Activated CD8-positive, alpha-beta T cell treated with anti-CD3 and anti-CD28 coated beads for 36 hours (primary cell): ENCODE measurements at regions not wholly inside any gene's neighbourhood (a gene's known extent, or its start where the extent isn't known, plus 50 kb on each side); places are given as distances from the start of the nearest gene placed in this dataset.

Experiments used
- ATAC-seq: fragments of 200-7000 bp; cut with Tn5 transposase; one replicate; pipeline ENCODE4 v1.10.0; 2021; ENCODE audit warnings: mild to moderate bottlenecking, moderate library complexity
- CTCF ChIA-PET: fragments of 350-600 bp; sonication (Branson Sonifier 250); formaldehyde crosslinking; loops from one replicate; lab custom pipeline; 2021; ENCODE audit warnings: antibody characterized with exemption; lab: Charles Lee
- POLR2A ChIA-PET: fragments of 350-600 bp; sonication (Branson Sonifier 250); formaldehyde crosslinking; loops from one replicate; lab custom pipeline; 2021; ENCODE audit warnings: antibody characterized with exemption; lab: Charles Lee
- DNase-seq: peaks from one replicate; pipeline ENCODE4 v3.0.0-alpha.2; 2020
- H3K27ac Mint-ChIP-seq: one replicate; pipeline ENCODE4 v1.8.0; 2021; ENCODE audit warnings: mild to moderate bottlenecking, mixed read lengths
- H3K27me3 Mint-ChIP-seq: one replicate; pipeline ENCODE4 v1.8.0; 2021; ENCODE audit warnings: mixed read lengths
- H3K36me3 Mint-ChIP-seq: one replicate; pipeline ENCODE4 v1.8.0; 2021; ENCODE audit warnings: low read depth, mixed read lengths
- H3K4me1 Mint-ChIP-seq: one replicate; pipeline ENCODE4 v1.8.0; 2021; ENCODE audit warnings: low read depth, mixed read lengths
- H3K4me3 Mint-ChIP-seq: one replicate; pipeline ENCODE4 v1.8.0; 2021; ENCODE audit warnings: mild to moderate bottlenecking, moderate library complexity, mixed read lengths
- H3K9me3 Mint-ChIP-seq: one replicate; pipeline ENCODE4 v1.8.0; 2021; ENCODE audit warnings: mixed read lengths
- intact Hi-C: fragments of 100-400 bp; cut with micrococcal nuclease; formaldehyde crosslinking; loops from one replicate; pipeline ENCODE4 v1.10.0; 2022
- TF ChIP-seq, protein P1 (sequence below): fragments of 200-600 bp; IDR thresholded peaks from one replicate; pipeline ENCODE4 v1.8.0; 2022; ENCODE audit warnings: antibody characterized with exemption, mild to moderate bottlenecking

DNA sequence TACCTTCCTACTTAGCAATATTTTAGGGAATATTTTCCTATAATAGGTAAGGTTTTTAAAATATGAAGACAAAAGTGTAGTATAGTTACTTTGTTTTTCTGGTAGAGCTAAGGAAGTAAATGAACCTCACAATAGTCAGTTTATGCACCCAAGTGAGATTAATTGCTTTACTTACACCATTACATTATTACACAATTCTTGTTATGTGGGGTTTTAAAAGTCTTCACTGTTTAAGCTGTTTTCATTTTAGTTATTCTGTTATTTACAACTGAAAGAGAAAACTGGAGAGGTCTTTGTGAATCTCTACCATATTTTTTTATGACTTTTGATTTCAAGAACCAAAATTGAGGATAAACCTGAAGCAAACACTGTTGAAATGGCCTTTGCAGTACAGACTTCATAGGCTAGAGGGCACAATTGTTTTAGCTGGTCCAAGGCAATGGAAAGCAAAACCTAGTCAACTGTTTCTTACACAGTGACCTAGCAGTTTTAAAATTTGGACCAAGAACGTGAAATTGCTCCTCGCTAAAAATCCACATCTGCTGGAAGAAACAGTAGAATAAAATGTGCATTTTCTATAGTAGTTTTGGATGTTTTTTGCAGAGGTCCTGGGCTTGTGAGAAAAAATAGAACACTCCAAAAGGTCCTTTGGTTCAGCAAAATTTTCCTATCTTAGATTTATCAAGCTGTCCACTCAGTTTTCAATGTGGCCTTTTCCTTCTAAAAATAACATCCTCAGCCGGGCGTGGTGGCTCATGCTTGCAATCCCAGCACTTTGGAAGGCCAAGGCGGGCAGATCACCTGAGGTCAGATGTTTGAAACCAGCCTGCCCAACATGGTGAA is 66.4 kb upstream of the FER start:
- DNase-seq (peak; percentile 31), ATAC-seq (peak; percentile 82)
- TF ChIP-seq, protein P1, sequence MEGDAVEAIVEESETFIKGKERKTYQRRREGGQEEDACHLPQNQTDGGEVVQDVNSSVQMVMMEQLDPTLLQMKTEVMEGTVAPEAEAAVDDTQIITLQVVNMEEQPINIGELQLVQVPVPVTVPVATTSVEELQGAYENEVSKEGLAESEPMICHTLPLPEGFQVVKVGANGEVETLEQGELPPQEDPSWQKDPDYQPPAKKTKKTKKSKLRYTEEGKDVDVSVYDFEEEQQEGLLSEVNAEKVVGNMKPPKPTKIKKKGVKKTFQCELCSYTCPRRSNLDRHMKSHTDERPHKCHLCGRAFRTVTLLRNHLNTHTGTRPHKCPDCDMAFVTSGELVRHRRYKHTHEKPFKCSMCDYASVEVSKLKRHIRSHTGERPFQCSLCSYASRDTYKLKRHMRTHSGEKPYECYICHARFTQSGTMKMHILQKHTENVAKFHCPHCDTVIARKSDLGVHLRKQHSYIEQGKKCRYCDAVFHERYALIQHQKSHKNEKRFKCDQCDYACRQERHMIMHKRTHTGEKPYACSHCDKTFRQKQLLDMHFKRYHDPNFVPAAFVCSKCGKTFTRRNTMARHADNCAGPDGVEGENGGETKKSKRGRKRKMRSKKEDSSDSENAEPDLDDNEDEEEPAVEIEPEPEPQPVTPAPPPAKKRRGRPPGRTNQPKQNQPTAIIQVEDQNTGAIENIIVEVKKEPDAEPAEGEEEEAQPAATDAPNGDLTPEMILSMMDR: peak; percentile 69
- Mint-ChIP-seq H3K36me3 (no peaks in the 10 kb centered on the region), H3K4me1 (no peaks in the 10 kb centered on the region), H3K27ac (no peak overlapping the region), H3K4me3 (no peak overlapping the region), H3K9me3 (no peaks in the 10 kb centered on the region), H3K27me3 (peaks cover 2% of the 10 kb centered on the region)
- ChIA-PET CTCF (interaction anchor here (0.8 to 1.7 kb wide), 8 partner anchors 11 to 1007 kb away, joined by 3 to 6 read pairs (median 4); no protein-coding TSS in a partner anchor), POLR2A (no interaction called here)
- intact Hi-C loops: no loop called here

DNA sequence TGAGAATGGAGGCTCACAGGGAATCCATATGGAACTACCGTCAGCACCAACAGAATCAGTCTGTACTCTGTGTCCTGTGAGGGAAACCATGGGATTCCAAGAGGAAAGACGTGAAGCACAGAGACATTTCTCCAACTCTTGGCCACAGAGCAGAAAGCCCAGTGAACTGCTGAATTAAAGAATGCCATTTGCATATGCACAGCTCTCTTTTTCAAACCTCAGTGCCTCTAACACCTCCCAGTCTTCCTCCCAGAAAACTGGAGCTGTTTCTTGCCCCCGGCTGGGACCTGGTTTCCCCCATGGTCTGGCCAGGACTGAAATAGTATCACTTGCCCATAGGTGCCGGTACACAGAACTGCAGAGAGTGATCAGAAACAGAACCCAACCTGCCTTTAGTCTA is 69.6 kb upstream of the FER start:
- H3K4me1 Mint-ChIP-seq: no peaks in the 10 kb centered on the region
- TF ChIP-seq, protein P1: no peak
- no peak overlapping the region for H3K27ac Mint-ChIP-seq
- ChIA-PET POLR2A (no interaction called here), CTCF (interaction anchor here (0.8 kb wide), 1 partner anchor 16 kb away, joined by 3 read pairs; no protein-coding TSS in a partner anchor)
- no peak overlapping the region for H3K4me3 Mint-ChIP-seq
- peaks cover 12% of the 10 kb centered on the region for H3K27me3 Mint-ChIP-seq
- H3K9me3 Mint-ChIP-seq: no peaks in the 10 kb centered on the region
- no peak for ATAC-seq
- DNase-seq: no peak
- H3K36me3 Mint-ChIP-seq: no peaks in the 10 kb centered on the region
- intact Hi-C loops: no loop called here

DNA sequence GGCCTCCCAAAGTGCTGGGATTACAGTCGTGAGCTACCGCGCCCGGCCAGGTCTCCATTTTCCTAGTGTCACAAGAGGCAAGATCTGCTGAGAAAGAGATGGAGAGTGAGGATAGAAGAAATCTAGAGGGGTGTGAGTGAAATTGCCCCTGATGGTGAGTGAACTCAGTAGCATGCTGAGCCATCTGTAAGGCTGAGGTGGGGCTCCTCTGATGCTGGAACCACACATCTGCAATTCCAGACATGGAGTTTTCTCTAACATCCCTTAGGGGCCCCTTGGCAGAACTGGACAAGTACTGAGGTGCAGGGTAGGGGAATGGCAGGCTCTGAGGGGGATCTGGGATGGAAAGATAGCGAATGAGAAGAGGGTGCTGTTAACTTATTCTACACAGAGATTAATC is 72.0 kb upstream of the FER start:
- ATAC-seq (no peak), DNase-seq (no peak)
- Mint-ChIP-seq H3K4me3 (no peak overlapping the region), H3K27me3 (peaks cover 12% of the 10 kb centered on the region), H3K36me3 (no peaks in the 10 kb centered on the region), H3K27ac (no peak overlapping the region), H3K9me3 (no peaks in the 10 kb centered on the region), H3K4me1 (no peaks in the 10 kb centered on the region)
- TF ChIP-seq, protein P1: no peak
- intact Hi-C loops: no loop called here
- POLR2A ChIA-PET: interaction anchor here (0.7 kb wide), 1 partner anchor 307 kb away, joined by 3 read pairs; no protein-coding TSS in a partner anchor
- CTCF ChIA-PET: no interaction called here

DNA sequence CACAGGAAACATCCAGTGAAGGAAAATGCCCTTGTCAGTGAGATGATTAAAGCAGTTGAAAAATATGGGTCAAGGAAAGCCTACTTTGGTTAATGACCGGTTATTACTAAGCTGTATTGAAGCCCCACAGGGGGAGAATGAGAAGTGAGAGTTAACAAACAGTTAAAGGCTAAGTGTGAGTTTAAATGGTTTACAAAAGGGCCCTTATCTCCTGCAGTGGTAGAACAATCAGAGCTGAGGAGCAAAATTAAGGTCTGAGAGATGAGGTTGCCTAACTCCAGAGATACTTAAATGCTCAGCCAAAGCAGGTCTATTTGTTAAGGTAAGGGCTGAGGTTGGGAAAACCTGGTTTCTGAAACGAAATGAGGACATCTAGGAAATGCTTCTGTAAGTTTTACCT is 75.1 kb upstream of the FER start:
- H3K27ac Mint-ChIP-seq: no peak overlapping the region
- POLR2A ChIA-PET: no interaction called here
- no peak for DNase-seq
- H3K36me3 Mint-ChIP-seq: no peaks in the 10 kb centered on the region
- H3K9me3 Mint-ChIP-seq: no peaks in the 10 kb centered on the region
- H3K27me3 Mint-ChIP-seq: peaks cover 14% of the 10 kb centered on the region
- TF ChIP-seq, protein P1: no peak
- intact Hi-C loops: no loop called here
- no peak for ATAC-seq
- no peak overlapping the region for H3K4me3 Mint-ChIP-seq
- CTCF ChIA-PET: no interaction called here
- H3K4me1 Mint-ChIP-seq: no peaks in the 10 kb centered on the region

GRCh38 chr5:108670591-108671289 is 77.0 kb upstream of the FER start:
- intact Hi-C loops: no loop called here
- no peaks in the 10 kb centered on the region for H3K9me3 Mint-ChIP-seq
- H3K4me1 Mint-ChIP-seq: no peaks in the 10 kb centered on the region
- DNase-seq: no peak
- TF ChIP-seq, protein P1: no peak
- ATAC-seq: no peak
- POLR2A ChIA-PET: no interaction called here
- peaks cover 12% of the 10 kb centered on the region for H3K27me3 Mint-ChIP-seq
- no peak overlapping the region for H3K4me3 Mint-ChIP-seq
- no peak overlapping the region for H3K27ac Mint-ChIP-seq
- H3K36me3 Mint-ChIP-seq: no peaks in the 10 kb centered on the region
- CTCF ChIA-PET: interaction anchor here (1.6 kb wide), 1 partner anchor 29 kb away, joined by 3 read pairs; no protein-coding TSS in a partner anchor
